ENCODE measurements at regions not wholly inside any gene's neighbourhood (a gene's known extent, or its start where the extent isn't known, plus 50 kb on each side); places are given as distances from the start of the nearest gene placed in this dataset.
"Not testable (repeated sequence)": the region's sequence is repeated elsewhere in the genome, so short reads cannot be mapped to it uniquely, and the experiment has no call there.

DNA sequence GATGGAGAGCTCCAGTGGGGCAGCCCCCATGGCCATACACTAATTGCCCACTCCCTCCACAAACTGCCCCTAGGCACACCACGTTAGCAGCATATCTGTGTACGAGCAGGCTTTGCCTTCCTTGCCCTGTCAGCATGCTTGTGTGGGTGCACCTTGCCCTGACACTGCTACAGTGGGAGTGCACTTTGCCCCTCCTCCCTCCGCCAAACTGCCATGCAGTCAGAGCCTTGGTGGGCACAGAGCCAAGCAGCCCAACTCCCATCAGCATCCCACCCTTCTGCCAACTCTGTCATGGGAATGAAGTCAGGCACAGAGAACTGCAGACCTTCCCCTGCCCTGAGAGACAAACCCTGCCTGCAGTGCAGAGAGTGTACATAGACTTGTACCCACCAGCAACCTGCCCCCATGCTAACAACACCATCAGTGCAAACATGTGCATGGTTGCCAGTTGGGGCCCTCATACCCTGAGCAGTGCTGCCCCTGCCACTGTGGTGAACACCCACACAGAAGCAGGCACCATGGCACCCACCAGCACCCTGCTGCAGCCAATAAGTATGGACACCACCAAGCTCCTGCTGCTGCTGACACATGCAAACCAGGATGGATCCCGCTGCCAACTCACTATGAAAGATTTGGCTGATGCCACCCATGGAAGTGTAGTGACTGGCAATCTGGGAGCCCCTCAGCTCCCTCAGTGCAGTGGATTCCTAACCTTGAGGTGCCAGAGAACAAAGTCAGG lies 1197.7 kb upstream of the CELF2 start:
- no peak for DNase-seq (ENCODE audit: low read depth in 2 of 2)

DNA sequence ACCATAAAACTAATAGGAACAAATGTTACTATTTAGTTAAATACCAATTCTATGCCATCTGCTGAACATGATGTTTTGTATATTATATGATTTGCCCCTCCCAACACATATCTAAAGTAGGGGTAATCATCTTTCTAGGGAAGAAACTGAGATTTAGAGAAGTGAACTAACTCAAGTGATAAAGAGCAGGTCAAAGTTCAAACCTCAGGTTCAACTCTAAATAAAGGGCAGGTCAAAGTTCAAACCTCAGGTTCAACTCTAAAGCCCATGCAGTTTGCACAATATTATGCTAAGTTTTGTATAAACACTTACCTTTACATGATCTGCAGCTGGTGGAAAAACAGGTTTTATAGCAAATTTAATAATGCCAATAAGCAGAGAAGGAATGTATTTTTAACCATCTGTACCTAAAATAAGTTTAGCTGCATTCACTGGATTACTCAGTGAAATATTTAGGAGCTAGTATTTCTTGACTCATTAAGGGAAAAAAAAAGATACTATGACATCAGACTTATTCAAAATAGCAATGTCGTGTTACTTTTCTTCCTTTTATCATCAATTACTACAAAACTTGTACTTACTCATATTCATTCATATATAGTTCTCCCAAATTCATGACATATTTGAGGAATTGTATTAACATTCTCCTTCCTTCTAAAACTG lies 1194.3 kb upstream of the CELF2 start:
- DNase-seq (ENCODE audit: low read depth in 2 of 2) = no peak

- DNase-seq (ENCODE audit: low read depth in 2 of 2) = no peak
Measured at GRCh38 chr10:9824631-9825071, 1193.0 kb upstream of the CELF2 start.

- DNase-seq (ENCODE audit: low read depth in 2 of 2) = no peak
Measured at GRCh38 chr10:9825491-9826018, 1192.1 kb upstream of the CELF2 start.

DNA sequence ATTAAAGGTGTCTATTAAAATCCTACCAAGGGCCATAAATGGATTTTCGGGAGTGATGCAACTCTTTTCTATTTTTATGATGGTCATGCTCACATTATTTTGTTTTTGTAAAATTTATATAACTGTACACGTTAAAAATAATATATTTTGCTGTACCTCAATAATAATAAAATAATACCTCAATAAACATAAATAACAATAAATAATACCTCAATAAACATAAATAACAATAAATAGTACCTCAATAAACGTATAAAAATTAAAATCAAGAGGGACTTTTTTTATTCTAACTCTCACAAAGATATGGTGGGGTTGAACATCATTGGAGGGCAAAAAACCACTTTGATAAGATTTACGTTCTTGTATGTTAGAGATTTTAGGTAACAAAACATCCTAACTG lies 1189.6 kb upstream of the CELF2 start:
- no peak for DNase-seq (ENCODE audit: low read depth in 2 of 2)

- no peak for DNase-seq (ENCODE audit: low read depth in 2 of 2)
Measured at GRCh38 chr10:9833942-9834341, 1183.7 kb upstream of the CELF2 start.

DNA sequence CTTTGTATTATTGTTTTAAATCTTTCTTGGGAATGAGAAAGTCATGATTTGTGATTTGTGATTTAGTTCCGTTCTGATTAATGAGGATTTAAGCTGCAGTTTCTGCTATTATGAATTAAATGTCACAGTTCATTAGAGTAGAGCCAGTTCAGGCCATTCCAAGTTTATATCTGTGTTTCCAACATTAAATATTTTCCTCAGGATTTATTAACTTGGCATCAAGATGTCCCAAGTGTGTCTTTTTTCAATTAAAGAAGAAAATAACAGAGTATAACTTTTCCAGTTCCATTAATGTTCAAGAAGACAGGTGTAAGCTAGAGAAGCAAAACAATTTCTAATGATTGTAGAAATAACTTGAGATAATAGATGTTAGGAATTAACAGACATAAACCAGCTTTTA lies 1183.2 kb upstream of the CELF2 start:
- DNase-seq (ENCODE audit: low read depth in 2 of 2) = no peak

GRCh38 chr10:9845075-9845474 lies 1172.6 kb upstream of the CELF2 start:
- DNase-seq (ENCODE audit: low read depth in 2 of 2) = no peak

DNA sequence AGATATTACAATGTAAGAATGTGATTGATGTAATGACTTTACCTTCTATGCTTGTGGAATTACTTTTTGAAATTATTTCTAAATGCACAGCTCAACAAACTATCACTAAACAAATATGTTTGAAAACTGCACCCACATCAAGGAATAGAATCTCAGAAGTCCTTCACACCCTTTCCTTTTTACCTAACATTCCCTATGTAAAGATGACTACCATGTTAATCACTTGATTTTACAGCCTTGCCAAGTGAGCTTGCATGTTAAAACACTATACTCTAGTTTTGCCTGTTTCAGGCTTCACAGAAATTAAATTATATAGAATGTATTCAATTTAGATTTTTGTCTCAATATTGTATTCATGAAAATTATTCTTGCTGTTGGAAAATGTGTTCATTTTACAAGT lies 1169.4 kb upstream of the CELF2 start:
- no peak for DNase-seq (ENCODE audit: low read depth in 2 of 2)

- no peak for DNase-seq (ENCODE audit: low read depth in 2 of 2)
Measured at GRCh38 chr10:9848981-9849380, 1168.7 kb upstream of the CELF2 start.

DNA sequence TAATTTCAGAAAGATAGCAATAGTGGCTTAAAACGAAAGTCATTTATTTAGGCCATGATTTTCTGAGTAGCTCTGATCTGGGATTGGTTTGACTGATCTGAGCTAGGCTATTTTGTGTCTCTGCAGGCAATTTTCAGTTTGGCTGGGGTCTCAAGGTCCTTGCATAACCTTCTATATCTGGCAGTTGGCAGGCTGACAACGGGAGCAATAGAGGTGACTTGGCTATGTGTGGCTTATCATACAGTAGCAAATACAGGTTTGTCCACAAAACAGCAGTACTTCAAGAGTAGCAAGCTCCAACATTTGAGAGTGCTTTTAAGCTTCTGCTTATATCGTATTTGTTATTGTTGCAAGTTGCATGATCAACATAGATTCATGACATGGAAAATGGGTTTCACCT lies 1167.3 kb upstream of the CELF2 start:
- no peak for DNase-seq (ENCODE audit: low read depth in 2 of 2)

GRCh38 chr10:9851808-9852207 lies 1165.9 kb upstream of the CELF2 start:
- DNase-seq (ENCODE audit: low read depth in 2 of 2) = no peak

DNA sequence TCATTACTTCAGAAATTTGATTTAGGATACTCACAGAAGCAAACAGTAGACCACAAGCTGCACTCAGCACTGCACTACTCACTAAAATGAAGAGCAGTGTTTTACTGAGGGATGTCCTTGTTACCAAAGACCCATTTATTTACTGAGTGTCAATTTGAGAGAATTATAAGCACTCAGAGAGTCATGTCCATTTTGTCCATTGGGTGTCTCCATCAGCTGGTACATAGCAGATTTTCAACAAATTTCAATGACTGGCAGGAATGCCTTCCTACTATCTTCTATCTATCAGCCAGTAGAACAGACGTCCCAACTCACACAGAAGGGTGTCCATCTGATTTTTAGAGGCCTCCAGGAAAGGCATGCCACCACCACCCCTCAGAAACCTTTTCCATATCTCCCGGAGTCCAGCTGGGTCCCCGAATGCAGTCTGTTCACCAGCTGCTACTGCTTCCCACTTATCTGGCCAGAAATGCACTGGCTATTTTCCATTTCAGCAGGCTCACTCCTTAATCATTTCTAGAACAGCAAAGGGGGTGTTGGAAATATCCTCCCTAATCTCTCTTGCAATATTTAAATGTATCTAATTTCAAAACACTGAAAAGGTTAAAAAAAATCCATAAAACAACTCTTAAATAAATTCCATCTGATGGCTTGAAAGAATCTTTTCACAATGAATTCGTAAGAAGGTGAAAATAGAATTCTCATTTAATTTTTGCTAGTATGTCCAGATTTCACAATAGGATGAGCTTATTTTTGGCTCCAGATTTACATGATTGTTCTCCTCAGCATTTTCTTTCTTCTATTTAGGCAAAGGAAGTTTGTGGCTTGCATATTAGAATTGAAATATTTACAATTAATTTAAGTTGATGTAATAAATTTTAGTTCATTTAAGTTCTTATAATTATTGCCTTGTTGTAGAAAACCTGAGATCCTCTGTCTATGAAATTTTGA lies 1164.0 kb upstream of the CELF2 start:
- DNase-seq (ENCODE audit: low read depth in 2 of 2) = no peak

DNA sequence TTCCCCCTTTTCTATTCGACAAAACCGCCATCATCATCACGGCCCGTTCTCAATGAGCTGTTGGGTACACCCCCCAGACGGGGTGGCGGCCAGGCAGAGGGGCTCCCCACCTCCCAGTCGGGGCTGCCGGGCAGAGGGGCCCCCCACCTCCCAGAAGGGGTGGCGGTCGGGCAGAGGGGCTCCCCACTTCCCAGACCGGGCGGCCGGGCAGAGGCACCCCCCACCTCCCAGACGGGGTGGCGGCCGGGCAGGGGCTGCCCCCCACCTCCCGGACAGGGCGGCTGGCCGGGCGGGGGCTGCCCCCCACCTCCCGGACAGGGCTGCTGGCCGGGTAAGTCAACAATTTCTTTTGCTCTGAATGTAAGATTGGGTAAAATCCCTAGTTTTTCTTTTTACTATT lies 1162.2 kb upstream of the CELF2 start:
- DNase-seq (ENCODE audit: low read depth in 2 of 2) = not testable (repeated sequence)

- no peak for DNase-seq (ENCODE audit: low read depth in 2 of 2)
Measured at GRCh38 chr10:9858816-9859215, 1158.9 kb upstream of the CELF2 start.

DNA sequence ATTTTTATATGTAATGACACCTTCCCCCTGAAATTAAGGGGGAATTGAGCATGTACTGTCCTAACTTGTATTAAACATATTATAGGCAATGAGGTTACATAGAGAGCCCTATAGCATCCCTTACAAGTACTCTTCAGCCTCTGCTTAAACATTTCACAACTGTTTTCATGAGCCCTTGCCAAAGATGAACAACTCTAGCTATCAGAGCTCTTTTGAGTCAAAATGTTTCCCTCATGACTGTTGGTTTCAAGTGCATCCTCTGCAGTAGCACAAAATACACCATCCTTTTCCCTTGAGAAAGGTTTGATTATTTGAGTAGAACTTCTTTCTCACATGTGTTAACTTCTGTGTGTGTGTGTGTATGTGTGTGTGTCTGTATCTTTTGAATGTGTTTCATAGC lies 1157.6 kb upstream of the CELF2 start:
- no peak for DNase-seq (ENCODE audit: low read depth in 2 of 2)

DNA sequence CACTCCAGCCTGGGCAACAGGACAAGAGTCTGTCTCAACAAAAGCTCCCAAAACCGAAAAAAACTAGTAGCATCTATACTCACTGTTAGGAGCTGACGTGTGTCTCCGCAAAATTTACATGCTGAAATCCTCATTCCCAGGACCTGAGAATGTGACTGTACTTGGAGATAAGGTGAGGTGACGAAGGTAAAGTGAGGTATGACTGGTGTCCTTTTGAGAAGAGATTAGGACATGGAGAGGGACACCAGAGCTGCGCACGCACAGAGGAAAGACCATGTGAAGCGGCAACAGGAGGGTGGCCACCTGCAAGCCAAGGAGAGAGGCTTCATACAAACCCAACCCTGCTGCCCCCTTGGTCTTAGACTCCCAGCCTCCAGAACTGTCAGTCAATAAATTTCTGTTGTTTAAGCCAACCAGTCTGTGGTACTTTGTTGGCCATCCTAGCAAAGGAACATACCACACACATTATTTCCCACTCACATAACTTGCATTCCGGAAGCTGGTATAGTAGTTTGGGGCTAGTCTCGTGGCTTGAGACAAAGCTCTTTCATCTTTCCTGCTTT lies 1154.0 kb upstream of the CELF2 start:
- no peak for DNase-seq (ENCODE audit: low read depth in 2 of 2)

- no peak for DNase-seq (ENCODE audit: low read depth in 2 of 2)
Measured at GRCh38 chr10:9868499-9868898, 1149.2 kb upstream of the CELF2 start.

DNA sequence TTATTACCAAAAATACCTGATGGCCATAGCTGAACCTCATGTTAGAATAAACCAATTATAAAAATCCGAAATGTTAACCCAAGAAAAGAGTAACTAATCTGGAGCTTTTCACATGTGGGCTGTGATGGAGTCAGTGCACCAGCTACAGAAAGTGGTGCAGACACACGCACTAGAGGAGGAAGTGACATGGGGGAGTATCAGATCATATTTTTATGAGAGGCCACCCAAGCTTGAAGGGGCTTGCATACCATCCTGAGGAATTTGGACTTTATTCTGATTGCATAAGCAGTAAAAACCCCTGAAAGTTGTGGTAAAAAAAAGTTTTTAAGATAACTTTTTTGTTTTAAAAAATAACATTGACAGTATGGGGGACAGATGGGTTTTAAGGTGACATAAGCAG lies 1148.5 kb upstream of the CELF2 start:
- no peak for DNase-seq (ENCODE audit: low read depth in 2 of 2)

- no peak for DNase-seq (ENCODE audit: low read depth in 2 of 2)
Measured at GRCh38 chr10:9869606-9870176, 1148.0 kb upstream of the CELF2 start.

DNA sequence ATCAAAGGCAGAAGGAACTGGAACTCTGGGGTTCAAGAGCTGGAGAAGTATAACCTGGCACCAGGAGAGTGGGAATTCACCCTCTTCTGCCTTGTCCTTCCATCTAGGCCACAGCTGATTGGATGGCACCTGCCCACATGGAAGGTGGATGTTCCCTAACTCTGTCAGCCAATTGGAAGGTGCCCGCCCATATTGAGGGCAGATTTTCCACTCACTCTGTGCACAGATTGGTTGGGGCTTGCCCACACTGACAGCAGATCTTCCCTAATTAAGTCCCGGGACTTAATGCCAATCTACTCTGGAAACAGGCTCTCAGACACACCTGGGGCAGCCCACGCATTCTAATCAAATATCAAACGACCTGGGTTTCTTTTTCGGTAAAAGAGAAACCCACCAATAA lies 1142.3 kb upstream of the CELF2 start:
- DNase-seq (ENCODE audit: low read depth in 2 of 2) = no peak

- DNase-seq (ENCODE audit: low read depth in 2 of 2) = no peak
Measured at GRCh38 chr10:9877978-9878377, 1139.7 kb upstream of the CELF2 start.
